ENCODE measurements at regions not wholly inside any gene's neighbourhood (a gene's known extent, or its start where the extent isn't known, plus 50 kb on each side); places are given as distances from the start of the nearest gene placed in this dataset.
"Not testable (repeated sequence)": the region's sequence is repeated elsewhere in the genome, so short reads cannot be mapped to it uniquely, and the experiment has no call there.

- no peak for DNase-seq (ENCODE audit: low read depth, low spot score)
- TF ChIP-seq, protein P1, sequence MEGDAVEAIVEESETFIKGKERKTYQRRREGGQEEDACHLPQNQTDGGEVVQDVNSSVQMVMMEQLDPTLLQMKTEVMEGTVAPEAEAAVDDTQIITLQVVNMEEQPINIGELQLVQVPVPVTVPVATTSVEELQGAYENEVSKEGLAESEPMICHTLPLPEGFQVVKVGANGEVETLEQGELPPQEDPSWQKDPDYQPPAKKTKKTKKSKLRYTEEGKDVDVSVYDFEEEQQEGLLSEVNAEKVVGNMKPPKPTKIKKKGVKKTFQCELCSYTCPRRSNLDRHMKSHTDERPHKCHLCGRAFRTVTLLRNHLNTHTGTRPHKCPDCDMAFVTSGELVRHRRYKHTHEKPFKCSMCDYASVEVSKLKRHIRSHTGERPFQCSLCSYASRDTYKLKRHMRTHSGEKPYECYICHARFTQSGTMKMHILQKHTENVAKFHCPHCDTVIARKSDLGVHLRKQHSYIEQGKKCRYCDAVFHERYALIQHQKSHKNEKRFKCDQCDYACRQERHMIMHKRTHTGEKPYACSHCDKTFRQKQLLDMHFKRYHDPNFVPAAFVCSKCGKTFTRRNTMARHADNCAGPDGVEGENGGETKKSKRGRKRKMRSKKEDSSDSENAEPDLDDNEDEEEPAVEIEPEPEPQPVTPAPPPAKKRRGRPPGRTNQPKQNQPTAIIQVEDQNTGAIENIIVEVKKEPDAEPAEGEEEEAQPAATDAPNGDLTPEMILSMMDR (optimal IDR thresholded peaks at IDR 0.05 in 1 of 3, IDR thresholded peaks at IDR 0.05 in 1 of 3, conservative IDR thresholded peaks at IDR 0.05 in 1 of 3; ENCODE audit: extremely low read depth in 1 of 3, insufficient read depth in 2 of 3, low read length in 3 of 3), result no peak
- dilution Hi-C loops (cut with MboI; ENCODE audit: extremely low pct_ligation_motif_present, low sequenced_read_pairs), result no loop called here
Measured at GRCh38 chr13:22801402-22802003, 379.3 kb upstream of the SGCG start.

DNA sequence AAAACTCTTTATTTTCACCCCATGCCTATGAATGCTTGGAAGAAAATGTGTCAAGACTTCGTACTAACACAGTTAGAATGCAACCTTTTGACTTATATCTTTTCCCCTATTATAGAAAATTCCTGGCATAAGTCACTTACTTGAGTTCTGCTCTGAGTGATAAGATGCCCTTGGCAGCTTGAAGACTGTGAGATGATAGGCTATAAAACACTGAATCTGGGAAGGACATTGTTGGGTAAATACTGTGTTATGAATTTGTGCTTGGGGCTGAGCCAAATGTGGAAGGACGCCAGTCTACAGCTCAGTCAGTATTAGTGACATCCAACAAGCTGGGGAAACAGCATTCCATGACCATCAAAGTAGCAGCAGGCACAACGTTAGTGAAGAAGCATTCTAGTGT, 368.0 kb upstream of the SGCG start:
- no peaks in the 10 kb centered on the region for H3K36me3 ChIP-seq (ENCODE audit: control insufficient read depth in 2 of 2, extremely low read depth in 1 of 2, insufficient read depth in 2 of 2, low read length in 2 of 2)
- no peaks in the 10 kb centered on the region for H3K9me1 ChIP-seq (ENCODE audit: control insufficient read depth, extremely low read depth, insufficient read depth, low read length)
- no peak overlapping the region for H3K27ac ChIP-seq (ENCODE audit: control insufficient read depth, insufficient read depth, low read length)
- TF ChIP-seq, protein P1 (optimal IDR thresholded peaks at IDR 0.05 in 1 of 3, IDR thresholded peaks at IDR 0.05 in 1 of 3, conservative IDR thresholded peaks at IDR 0.05 in 1 of 3; ENCODE audit: extremely low read depth in 1 of 3, insufficient read depth in 2 of 3, low read length in 3 of 3), result no peak
- TF ChIP-seq EZH2 (IDR thresholded peaks at IDR 0.05; ENCODE audit: low read length), result no peak
- H3K9ac ChIP-seq (ENCODE audit: control insufficient read depth, extremely low read depth, insufficient read depth, low read length), result no peak overlapping the region
- DNase-seq (ENCODE audit: low read depth, low spot score), result no peak
- H3K9me3 ChIP-seq (ENCODE audit: control insufficient read depth, low read depth, low read length), result no peaks in the 10 kb centered on the region
- no peaks in the 10 kb centered on the region for H4K20me1 ChIP-seq (ENCODE audit: control insufficient read depth, extremely low read depth, insufficient read depth, low read length)
- no peak for FAIRE-seq
- H3K4me1 ChIP-seq (ENCODE audit: control insufficient read depth, extremely low read depth, insufficient read depth, low read length), result no peaks in the 10 kb centered on the region
- H3K4me3 ChIP-seq (ENCODE audit: control insufficient read depth in 2 of 3, extremely low read depth in 1 of 3, insufficient read depth in 2 of 3, low read depth in 1 of 3, low read length in 3 of 3), result no peak overlapping the region
- H3K27me3 ChIP-seq (ENCODE audit: control insufficient read depth, extremely low read depth, insufficient read depth, low read length), result no peaks in the 10 kb centered on the region
- H3K4me2 ChIP-seq (ENCODE audit: control insufficient read depth, extremely low read depth, insufficient read depth, low read depth, low read length), result no peak overlapping the region
- dilution Hi-C loops (cut with MboI; ENCODE audit: extremely low pct_ligation_motif_present, low sequenced_read_pairs), result no loop called here
- H2AFZ ChIP-seq (ENCODE audit: control insufficient read depth, low read length), result no peak overlapping the region
- H3K79me2 ChIP-seq (ENCODE audit: control insufficient read depth, insufficient read depth, low read length), result no peaks in the 10 kb centered on the region

More at GRCh38 chr13:22801402-22802003, 379.3 kb upstream of the SGCG start:
- no peak for FAIRE-seq
- no peak overlapping the region for H2AFZ ChIP-seq (ENCODE audit: control insufficient read depth, low read length)
- H3K4me1 ChIP-seq (ENCODE audit: control insufficient read depth, extremely low read depth, insufficient read depth, low read length), result no peaks in the 10 kb centered on the region
- no peaks in the 10 kb centered on the region for H4K20me1 ChIP-seq (ENCODE audit: control insufficient read depth, extremely low read depth, insufficient read depth, low read length)
- H3K79me2 ChIP-seq (ENCODE audit: control insufficient read depth, insufficient read depth, low read length), result no peaks in the 10 kb centered on the region
- H3K27me3 ChIP-seq (ENCODE audit: control insufficient read depth, extremely low read depth, insufficient read depth, low read length), result no peaks in the 10 kb centered on the region
- no peak overlapping the region for H3K9ac ChIP-seq (ENCODE audit: control insufficient read depth, extremely low read depth, insufficient read depth, low read length)
- peaks cover 2% of the 10 kb centered on the region for H3K9me3 ChIP-seq (ENCODE audit: control insufficient read depth, low read depth, low read length)
- H3K4me2 ChIP-seq (ENCODE audit: control insufficient read depth, extremely low read depth, insufficient read depth, low read depth, low read length), result no peak overlapping the region
- H3K36me3 ChIP-seq (ENCODE audit: control insufficient read depth in 2 of 2, extremely low read depth in 1 of 2, insufficient read depth in 2 of 2, low read length in 2 of 2), result no peaks in the 10 kb centered on the region
- H3K4me3 ChIP-seq (ENCODE audit: control insufficient read depth in 2 of 3, extremely low read depth in 1 of 3, insufficient read depth in 2 of 3, low read depth in 1 of 3, low read length in 3 of 3), result no peak overlapping the region
- no peaks in the 10 kb centered on the region for H3K9me1 ChIP-seq (ENCODE audit: control insufficient read depth, extremely low read depth, insufficient read depth, low read length)
- no peak overlapping the region for H3K27ac ChIP-seq (ENCODE audit: control insufficient read depth, insufficient read depth, low read length)

- dilution Hi-C loops (cut with MboI; ENCODE audit: extremely low pct_ligation_motif_present, low sequenced_read_pairs); DNase-seq (ENCODE audit: low read depth, low spot score); H2AFZ ChIP-seq (ENCODE audit: control insufficient read depth, low read length); H3K9me1 ChIP-seq (ENCODE audit: control insufficient read depth, extremely low read depth, insufficient read depth, low read length); H3K4me2 ChIP-seq (ENCODE audit: control insufficient read depth, extremely low read depth, insufficient read depth, low read depth, low read length); H3K27ac ChIP-seq (ENCODE audit: control insufficient read depth, insufficient read depth, low read length); H3K9ac ChIP-seq (ENCODE audit: control insufficient read depth, extremely low read depth, insufficient read depth, low read length); H3K36me3 ChIP-seq (ENCODE audit: control insufficient read depth in 2 of 2, extremely low read depth in 1 of 2, insufficient read depth in 2 of 2, low read length in 2 of 2); H3K9me3 ChIP-seq (ENCODE audit: control insufficient read depth, low read depth, low read length); FAIRE-seq; H3K27me3 ChIP-seq (ENCODE audit: control insufficient read depth, extremely low read depth, insufficient read depth, low read length); H3K4me3 ChIP-seq (ENCODE audit: control insufficient read depth in 2 of 3, extremely low read depth in 1 of 3, insufficient read depth in 2 of 3, low read depth in 1 of 3, low read length in 3 of 3); H3K4me1 ChIP-seq (ENCODE audit: control insufficient read depth, extremely low read depth, insufficient read depth, low read length); H4K20me1 ChIP-seq (ENCODE audit: control insufficient read depth, extremely low read depth, insufficient read depth, low read length); H3K79me2 ChIP-seq (ENCODE audit: control insufficient read depth, insufficient read depth, low read length): not testable (repeated sequence)
Measured at GRCh38 chr13:22813531-22814377, 367.0 kb upstream of the SGCG start.

Measured in keratinocyte (primary cell).